COLO829 (cell line): ENCODE measurements at regions not wholly inside any gene's neighbourhood (a gene's known extent, or its start where the extent isn't known, plus 50 kb on each side); places are given as distances from the start of the nearest gene placed in this dataset.

Experiments used
- DNase-seq: peaks from one replicate; pipeline ENCODE4 v3.0.0; 2012; ENCODE audit warnings: low spot score

DNA sequence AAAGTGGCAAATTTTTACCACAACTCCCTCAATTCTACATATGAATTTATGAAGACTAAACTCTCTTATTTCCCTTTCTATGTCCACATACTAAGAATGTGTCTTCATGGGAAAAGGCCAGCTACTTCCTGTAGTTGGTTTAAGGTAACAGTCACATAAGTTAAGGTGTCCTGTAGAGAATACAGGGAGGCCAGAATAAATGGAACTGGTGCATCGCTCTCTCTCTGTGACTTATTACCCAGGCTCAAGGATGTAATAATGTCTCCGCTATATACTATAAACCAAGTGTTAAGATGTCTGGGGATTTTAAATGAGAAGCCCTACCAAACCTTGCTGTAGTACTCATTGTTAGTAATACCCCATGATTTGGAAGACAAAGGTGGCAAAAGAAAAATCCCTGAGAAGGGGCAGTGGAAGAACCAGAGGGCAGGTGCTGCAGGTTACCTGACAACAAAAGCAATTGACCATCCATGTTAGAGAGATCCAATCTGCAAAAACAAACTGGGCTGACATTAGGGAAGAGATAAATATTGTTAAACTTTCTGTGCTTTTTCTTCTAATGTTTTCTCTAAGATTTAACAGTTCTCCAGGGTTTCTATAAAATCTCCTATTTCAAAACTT is 372.8 kb downstream of the TMX3 start:
- DNase-seq: no peak

DNA sequence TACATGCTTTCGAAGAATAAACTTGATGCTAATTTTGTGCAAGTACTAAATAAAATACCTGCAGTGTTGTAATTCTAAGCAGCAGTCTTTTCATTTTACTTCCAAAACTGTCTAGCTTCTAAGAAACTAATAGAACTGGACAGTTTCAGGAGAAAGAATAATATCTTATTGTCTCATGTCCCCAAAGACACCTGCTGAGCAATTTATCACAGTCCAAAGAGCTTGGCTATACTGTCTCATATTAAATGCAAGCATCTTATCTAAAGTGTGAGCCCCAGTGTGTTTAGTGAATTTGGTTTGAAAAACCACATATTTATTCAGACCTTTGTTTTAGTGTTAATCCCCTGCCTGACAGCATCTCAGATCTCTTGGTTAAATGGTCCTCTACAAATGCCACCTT is 374.3 kb downstream of the TMX3 start:
- DNase-seq: no peak

DNA sequence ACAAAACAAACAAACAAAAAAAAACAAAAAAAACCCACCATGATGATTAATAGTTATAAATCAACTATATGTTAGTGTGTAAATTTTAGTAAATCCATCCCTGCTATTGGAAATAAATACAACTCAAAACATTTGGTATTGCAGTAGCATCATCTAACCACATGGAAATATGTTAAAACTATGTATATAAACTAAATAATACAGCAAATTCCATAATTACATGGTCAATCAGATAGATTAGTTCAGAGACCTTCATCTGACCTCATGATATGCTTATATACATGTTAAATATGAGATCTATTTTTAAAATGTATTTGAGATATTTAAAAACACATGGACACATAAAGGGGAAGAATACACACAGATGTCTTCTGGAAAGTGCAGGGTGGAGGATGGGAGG is 384.2 kb downstream of the TMX3 start:
- DNase-seq: no peak

DNA sequence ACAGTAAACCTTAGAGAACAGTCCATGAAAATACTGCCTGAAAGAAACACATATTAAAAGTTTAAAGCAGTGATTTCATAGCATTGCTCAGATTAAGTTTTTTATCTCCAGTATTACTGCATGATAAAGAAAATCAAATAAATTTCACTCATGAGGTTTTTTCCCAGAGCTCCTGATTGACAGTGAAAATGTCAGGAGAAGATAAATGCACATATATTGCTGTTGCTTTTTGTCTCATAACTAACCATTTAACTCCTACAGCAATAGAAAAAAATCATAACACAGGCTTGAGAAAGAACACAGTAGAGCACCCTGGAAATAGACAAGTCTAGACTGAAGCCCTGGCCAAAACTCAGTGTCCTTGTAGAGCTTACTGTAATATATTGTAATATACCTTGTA is 391.0 kb downstream of the TMX3 start:
- DNase-seq: no peak

DNA sequence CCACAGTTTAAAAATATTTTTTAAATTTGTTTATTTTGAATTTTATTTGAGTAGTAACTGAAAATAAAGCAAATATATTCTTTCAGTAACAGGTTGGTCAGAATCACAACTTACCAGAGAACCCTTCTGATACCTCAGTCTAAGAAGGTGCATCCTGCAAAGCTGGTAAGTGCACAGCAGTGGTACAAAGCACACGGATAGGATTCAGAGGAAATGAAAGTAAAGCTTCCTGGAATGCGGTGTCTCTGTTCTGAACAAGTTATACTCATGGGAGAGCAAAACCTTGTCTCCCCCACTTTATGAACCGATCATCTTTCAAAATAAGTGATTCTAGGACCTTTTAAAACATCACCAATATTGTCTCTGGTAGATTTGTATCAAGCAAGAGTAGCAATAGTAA is 398.3 kb downstream of the TMX3 start:
- DNase-seq: no peak

DNA sequence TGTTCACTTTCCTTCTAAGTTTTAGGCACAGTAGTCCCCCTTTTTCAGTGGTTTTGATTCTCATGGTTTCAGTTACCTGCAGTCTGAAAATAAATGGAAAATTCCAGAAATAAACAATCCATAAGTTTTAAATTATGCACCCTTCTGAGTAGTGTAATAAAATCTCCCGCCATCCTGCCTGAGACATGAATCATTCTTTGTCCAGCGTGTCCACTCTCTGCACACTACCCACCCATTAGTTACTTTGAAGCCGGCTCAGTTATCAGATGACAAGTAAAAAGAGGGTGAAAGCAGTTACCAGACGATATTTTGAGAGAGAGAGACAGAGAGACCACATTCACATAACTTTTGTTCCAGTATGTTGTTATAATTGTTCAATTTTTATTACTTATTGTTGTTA is 400.5 kb downstream of the TMX3 start:
- no peak for DNase-seq

DNA sequence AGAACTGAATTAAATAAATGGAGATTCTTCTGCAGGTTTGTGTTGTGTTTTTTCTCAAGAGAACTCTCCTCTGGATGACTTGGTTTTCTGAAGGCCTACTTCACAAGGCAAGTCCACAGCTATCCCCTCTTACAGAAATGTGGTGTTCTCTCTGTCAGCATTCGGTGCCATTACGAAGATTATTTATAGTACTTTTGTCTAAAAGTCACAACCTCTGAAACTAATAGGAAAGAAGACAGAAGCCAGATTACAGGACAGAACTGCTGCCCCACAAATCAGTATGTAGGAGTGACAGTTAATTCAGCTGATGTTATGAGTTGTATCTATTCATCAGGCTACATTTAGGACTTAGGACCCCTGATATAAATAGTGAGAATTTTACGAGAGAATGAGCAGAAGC is 413.5 kb downstream of the TMX3 start:
- no peak for DNase-seq

DNA sequence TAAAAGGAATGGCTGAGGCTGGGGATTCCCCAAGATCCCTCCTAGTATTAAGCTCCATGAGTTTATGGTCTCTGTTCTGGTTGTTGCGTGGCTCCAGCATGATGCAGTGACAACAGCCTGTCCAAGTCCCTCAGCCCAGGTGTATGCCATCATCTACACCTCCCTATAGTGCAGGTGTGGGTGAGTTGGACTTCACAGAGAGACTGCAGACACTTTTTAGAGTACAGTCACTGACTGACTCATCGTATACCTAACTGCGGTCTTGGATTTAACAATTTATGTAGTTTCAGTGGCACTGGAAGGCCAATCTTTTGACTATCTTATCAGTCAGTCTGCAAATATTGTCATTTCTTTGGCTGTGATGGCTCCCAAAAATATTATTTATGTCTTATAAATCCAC is 415.0 kb downstream of the TMX3 start:
- no peak for DNase-seq

DNA sequence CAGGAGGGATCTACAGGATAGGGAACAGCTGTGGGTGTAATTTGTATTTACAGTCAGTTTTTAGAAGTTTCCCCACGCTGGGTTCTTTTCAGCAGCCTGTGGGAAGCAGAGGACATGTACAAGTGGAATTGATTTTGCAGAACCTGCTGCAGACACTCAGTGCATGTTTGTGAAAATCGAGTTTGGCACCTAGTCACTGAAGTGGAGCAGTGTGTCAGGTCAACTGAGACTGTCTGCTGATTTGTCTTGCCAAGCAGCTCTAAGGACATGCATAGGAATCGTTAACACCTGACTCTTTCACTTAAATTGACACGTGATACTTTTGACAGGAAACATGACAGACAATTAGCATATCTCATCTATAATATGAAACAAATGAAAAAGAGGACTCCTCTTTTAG is 416.6 kb downstream of the TMX3 start:
- no peak for DNase-seq

DNA sequence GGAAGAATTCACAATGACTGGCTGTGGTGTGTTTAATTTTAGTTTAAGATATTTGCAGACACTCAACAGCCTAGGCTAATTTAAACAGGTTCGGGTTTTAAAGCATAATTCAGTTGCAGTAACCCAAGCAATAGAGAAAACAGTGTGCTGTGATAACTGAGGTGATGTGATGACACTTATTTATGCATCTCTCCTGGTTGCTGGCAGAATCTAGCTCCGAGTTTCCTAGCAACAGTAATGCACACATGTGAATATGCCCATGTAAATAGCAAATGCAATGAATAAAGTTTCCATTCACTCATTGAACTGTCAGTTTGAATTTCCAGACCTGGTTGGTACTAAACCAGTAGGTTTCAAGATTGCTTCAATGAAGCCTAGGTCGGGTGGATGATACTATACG is 426.5 kb downstream of the TMX3 start:
- no peak for DNase-seq

DNA sequence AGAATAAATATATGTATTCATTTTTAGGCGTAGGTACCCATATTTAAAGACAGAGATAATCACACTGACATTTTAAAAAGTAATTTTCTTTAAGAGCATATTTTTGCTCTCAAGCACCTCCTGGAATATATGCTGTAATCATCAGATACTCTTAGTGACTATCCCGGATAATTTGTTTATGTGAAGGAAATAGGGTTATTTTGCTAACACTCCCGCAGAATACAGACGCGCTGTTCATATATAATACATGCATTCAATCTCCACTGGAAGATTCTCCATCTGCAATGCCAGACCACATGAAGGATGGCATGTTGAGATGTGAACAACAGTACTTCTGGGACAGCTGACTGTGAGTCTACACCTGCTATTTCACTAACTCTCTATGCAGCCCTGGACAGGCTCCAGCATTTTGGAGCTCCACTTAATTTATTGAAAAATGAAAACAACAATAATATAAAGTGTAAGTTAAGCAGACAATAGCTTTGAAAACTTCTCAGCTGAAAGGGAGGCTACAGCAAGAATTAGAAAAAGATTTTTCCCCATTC is 430.6 kb downstream of the TMX3 start:
- no peak for DNase-seq

DNA sequence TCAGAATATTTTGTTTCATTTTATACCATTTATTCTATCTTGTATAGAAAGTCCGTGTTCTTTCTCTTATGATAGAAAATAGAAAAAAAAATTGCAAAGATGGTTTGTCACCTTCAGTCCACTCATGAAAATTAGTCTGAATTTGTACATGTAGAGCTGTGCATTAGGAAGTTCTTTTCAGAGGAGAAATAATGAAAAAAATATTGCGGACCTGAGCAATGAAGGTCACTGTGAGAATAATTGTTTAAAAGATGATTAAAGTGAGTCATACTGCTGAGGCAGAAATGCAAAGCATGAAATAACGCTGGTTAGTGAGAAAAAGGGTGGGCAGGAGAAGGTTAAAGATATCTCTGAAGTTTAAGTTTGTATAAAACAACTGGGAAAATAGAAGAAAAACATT is 431.1 kb downstream of the TMX3 start:
- no peak for DNase-seq

DNA sequence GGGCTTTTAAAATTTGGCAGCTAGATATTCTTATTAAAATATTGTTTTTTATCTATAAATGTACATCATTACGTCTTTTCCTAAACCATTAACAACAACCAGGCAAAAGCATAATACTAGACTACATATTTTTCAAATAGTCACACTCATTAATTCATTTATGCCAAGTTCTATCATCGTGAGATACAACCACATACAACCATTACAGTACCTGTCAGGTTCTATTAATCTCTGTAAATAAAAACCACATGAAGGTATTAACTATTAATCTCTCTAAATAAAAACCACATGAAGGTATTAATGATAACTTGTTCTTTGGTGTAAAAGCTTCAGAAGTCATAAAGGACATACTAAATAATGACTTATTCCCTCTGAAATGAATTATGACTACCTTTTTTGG is 432.7 kb downstream of the TMX3 start:
- no peak for DNase-seq

DNA sequence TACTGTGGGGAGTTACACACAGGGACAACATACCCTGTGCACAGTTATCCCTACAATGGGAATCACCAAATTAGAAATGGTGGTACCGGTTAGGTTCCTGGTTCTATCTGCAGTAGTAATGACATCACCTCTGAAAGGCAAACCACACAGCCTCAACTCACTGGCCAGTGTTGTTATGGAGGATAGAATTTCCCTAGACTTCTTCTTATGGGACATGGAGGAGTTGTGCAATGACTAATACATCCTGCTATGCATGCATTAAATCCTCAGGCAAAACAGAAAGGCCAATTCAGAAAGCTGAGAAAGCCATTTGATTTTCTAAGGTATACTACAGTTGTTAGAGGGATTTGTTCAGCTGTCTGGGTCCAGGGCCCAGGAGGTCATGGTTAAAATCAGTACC is 439.3 kb downstream of the TMX3 start:
- peak; percentile 3 for DNase-seq

DNA sequence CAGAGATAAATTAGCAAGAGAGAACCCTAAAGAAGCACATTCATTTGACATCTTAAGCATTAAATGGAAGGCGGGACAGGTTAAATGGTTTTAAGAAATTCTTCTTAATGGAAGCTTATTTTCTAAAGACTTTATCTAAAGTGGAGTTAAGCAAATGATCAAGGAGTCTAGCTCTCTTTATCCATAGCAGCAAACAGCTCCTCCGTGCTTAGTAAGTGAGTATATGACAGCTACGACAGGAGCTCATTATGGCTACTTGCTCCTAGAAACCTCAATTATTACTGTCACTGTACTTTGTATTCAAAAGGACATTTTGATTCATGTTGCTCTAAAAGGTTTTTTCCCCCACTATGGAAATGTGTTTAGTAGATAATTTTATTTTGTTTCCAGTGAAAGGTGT is 444.9 kb downstream of the TMX3 start:
- no peak for DNase-seq

DNA sequence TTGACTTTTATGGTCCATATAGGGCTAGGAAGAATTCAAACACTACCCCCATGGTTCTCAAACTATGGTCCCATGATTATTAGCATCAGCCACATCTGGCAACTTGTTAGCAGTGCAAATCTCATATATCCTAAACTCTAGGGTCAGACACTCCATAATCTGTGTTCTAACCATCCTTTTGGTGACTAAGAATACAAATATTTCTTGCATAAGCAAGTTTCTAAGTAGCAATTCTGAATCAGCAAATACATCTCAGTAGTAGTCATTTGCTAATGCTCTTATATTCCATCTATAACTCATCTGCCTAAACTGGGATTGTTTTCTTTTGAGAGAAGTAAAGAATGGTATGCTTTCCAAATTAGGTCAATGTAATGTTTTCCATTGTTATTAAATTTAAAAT is 447.3 kb downstream of the TMX3 start:
- no peak for DNase-seq

DNA sequence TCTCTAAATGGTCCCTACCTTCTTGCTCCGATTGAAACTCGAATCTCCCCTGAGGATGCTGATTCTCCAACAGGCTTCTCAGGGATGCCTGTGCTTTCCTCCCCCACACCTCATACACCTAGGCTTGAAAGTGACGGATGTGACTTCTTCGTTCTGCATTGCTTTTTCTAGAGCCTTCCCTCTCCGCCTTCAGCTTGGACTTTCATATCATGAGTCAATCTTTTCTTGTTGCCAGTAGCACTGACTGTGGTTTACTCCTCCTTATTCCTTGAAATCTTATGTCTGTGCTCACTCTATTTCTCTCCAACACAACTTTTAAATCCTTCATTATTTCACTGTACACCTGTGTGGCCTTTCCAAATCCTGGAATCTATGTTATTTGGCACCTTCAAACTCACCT is 451.4 kb downstream of the TMX3 start:
- DNase-seq: no peak

DNA sequence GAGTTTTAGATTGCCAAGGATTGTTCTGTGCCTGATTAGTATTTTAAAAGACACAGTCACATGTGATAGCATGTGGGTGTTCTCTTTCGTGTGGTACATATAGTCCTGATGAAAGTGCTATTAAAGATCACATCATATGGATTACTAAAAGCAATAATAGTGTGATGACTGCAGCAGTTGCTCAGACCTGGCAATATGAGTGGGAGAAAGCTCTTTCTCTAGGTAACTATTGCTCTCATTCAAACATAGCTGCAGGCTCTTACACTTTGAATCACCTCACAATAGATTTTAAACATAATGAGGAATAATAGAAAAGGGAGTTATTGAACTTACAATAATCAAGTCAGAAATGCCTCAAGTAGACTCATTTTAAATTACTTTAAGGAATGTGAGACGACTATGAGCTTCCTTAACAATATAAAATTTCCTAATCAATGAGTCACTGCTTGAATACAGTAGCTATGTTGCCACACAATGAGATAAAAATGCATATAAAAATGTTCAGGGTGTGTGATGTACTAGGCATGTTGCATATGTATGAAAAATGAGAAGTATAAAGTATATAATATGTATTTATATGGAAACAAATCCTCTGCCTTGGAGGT is 452.1 kb downstream of the TMX3 start:
- no peak for DNase-seq

DNA sequence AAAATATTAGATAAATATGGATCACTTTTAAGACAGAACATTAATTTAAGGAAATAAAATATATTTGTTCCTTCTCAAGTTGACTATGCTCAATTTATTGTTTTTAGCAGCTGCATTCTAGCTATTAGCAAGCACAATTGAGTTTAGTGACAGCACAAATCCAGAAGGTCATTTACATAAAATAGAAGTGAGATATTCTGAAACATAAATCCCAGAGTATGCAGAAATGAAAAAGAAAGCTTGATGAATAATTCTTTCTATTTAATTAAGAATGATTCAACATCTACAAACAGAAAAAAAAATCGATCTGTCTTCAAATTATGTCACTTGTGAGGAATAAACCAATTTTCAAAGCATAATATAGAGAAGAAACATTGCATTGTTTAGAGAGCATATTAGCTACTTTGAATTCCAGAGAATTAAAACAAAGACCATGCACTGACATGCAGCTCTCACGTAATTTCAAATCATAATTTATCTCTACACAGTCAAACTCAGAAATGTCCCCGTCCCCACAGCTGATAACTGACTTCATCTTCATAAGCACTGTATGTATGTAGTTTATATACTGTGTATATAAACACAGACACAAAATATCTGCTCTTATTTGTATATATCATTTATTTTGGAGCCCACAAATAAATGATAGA is 458.4 kb downstream of the TMX3 start:
- DNase-seq: no peak

DNA sequence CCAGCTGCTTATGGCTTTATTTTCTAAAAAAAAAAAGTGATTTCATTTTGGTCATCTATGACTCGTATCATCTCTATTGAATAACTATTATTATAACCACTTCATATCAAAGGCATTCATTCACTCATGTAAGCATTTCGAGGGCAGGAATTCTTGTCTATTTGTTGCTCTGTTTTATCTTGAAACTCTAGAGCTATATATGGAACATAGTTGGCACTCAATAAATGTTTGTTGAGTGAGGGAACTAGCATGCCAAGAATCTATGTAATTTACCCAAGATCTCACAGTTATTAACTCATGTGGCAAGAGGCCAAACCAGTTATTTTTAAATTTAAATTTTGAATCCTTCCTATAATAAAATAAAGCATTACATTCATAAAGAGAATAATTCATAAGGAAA is 470.1 kb downstream of the TMX3 start:
- no peak for DNase-seq

DNA sequence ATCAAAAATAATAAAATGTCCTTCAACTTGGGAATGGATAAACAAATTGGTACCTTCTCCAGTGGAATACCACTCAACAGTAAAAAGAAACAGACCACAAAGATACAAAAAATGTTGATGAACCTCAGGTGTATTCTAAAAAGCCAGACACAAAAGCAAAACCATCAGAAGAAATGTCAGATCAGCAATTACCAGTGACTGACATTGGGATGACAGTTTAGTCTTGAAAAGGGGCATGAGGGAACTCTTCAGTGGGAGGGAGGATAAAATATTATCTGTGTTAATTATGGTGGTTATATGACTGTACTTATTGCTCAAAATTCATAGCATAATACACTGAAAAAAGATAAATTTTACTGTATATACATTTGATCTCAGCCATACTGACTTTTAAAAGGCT is 473.0 kb downstream of the TMX3 start:
- DNase-seq: no peak

DNA sequence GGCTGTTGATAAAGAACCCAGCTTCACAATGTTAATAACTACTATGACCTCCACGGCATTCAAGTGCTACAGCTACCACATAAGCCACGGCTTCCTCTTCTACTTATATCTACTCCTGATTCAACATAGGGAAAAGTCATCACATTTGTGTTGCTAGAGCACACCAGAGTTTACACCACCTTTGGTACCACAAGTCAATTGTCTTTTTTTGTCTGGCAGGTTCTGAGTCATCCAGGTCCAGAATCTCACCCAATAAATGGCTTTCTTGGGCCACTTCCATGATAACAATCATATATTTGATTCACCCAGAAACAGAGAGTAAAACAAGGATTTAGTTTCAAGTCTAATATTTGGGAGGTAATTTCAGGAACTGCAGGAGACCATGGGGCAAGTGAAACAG is 480.2 kb downstream of the TMX3 start:
- DNase-seq: no peak

DNA sequence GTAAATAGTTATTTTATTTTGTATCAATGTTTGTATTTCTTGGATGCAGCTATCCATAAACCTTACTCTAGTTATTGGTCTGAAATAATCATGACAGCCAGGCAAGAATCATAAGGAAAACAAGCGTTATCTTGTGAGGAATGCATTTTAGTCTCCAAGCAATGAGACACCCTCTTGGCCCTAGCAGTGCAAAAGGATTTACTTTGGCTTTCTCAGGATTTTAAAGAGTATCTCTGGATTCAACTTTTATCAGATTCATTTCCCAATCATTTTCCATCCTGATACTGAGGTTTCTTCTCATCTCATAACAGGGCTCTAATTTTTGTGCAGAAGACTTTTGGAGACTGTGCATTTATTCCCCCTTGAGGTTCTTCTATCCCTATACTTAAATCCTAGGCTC is 480.8 kb downstream of the TMX3 start:
- no peak for DNase-seq

DNA sequence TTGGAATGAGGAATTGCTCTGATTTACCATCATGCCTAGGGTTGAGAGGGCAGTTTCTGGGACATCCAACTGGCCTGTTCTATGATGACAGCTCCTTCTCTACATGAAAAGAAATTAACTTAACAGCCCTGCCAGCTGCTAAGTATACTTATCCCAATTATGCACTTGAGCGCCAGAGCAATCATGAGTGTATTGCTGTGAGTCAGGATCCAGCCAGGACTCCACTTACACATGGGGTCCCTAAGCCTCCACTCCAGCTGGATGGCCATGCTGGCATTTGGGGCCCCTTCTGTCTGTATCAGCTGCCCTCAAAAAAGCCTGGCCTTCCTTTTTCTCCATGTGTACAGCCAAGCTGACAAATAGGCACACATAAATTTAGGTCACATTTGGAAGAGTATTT is 481.9 kb downstream of the TMX3 start:
- DNase-seq: no peak
